Fibroblast of peridontal ligament (primary cell): ENCODE measurements at regions not wholly inside any gene's neighbourhood (a gene's known extent, or its start where the extent isn't known, plus 50 kb on each side); places are given as distances from the start of the nearest gene placed in this dataset.

Experiments used
- DNase-seq: peaks from one replicate; pipeline ENCODE4 v3.0.0-alpha.2; 2010; ENCODE audit errors: extremely low read depth

DNA sequence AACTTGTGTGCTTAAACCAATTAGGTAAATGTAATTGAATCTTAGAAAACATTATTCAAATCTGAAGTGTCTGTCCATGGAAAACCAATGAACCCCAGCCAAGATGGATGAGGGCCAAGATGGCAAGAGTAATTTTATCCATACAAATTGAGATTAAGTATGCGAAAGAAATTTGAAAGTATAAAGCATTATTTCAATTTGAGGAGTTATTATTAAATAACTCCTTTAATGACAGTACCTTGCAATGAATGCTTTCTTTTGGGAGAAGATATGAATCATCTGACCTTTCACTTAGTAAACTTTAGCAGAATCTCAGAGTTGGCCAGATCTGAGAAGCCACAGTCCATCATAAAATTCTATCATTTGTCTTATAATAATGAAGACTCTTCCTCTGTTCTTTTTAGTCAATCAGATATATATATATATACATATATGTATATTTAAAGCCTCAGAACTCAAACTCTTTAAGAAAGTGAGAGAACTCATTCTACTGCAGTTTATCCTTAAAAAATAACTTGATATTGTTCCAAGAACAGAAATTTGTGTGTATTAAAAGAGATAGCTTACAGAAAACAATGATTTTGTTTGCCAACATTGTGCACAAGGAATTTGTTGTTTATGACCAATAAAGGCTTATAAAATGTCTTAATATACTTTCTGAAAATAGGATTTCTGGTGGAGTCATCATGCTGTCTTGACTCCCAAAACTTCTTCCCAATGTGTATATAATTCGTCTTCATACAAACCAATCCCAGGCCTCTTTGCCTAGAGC, 434.8 kb upstream of the THBS1 start:
- DNase-seq: peak; percentile 62

DNA sequence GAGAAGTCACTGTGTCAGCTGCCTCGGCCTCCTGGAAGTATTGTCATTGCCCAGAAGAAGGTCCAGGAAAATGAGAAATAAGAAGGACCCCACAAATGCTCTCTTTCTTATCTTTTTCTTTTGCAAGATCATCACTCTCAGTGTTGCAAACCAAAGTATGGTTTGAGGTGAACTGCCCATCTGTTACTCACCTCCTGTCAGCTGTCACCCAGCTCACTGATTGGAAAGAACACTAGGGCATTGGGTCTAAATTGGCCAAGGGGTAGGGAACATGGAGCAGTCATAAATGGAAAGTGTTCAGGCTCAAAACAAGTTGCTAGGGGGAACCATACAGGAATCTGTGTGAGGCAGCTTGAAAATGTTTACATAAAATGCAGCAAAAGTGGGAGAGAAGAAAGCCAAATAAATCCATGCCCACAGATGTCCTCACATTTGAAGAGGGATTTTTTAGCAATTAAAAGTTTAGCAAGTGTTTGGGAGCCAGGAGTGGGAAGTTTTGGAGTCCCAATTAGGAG, 431.2 kb upstream of the THBS1 start:
- no peak for DNase-seq

DNA sequence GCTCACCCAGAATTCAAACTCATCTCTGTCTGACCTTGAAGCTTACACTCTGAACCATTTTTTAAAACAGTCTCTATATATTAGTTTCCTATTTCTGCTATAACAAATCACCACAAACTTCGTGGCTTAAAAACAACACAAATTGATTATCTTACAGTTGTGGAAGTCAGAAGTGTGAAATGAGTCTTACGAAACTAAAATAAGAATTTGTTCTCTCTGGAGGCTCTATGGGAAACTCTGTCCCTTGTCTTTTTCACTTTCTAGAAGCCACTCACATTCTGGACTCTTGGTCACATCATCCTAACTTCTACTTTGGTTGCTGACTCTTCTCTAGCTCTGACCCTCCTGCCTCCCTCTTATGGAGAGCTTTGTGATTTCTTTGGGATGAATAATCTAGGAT, 429.3 kb upstream of the THBS1 start:
- no peak for DNase-seq

DNA sequence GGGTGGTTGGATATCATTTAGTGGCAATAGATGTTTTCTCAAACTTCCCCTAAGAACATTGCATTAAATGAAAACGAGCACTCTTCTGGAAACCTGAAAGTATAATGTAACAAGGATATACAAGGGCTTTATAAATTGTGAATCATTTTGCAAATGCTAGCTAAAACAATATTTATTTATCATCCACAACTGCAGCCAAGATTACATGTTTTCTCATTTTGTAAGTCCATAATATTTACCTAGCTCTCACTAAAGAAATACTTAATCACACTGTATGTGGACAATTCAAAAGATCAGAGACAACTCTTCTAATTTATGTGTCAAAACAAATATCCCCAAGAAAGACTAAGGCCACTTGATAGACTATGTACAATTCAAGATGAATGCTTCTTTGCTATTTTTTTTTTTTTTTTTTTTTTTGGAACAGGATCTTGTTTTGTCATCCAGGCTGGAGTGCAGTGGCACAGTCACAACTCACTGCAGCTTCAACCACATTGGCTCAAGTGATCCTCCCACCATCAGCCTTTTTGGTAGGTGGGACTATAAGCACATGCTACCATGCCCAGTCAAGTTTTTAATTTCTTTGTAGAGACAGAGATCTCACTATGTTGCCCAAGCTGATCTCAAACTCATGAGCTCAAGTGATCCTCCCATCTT, 427.7 kb upstream of the THBS1 start:
- no peak for DNase-seq

DNA sequence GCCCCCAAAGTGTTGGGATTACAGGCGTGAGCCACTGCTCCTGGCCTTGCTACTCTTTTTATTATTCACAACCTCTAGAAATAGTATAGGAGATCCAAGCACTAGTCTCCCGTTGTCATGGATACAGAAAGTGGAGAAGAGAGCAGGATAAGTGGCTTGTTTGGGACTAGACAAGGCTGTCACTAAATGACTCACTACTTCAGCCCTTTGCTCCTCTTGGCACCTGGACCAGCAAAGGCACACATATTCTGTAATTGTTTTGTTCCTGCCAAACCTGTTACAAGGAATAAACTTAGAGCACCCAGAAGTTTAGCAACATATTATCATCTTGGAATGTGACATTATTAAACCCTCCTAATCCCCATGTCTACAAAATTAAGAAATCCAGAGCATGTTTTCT, 427.2 kb upstream of the THBS1 start:
- DNase-seq: no peak

DNA sequence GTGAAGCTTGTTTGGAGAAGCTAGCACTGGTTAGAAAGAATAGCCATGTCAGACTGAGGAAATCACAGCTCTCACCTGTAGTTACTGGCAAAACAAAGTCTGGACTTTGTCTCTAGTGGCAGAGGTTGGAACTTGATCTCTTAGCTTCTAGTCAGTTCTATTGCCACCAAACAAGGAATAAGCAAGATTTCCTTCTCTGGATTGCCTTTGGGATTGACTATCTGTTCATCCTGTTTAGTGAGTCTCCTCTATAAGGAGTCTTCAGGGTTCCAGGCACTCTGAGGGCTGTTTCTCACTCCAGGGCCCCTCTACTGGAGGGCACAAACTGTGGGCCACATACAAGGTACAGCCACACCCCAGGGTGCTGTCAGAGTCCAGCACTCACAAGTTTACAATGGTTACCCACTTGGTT, 426.6 kb upstream of the THBS1 start:
- no peak for DNase-seq

DNA sequence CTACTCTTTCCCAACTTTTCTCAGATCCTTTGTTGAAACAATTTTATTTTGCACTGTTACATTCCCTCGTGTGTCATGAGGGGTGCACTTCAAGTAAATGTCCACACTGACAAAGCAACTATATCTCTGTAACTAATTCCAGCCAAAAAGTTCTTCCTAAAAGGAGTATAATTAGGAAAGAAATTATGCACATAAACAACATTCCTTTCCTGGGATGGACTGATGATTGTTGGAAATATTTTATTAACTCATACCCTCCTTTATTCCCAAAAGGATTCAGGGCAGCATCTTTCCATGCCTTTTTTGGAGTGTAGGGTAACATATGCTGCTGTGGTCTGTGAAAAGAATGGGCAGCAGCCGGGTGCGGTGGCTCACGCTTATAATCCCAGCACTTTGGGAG, 426.1 kb upstream of the THBS1 start:
- peak; percentile 60 for DNase-seq

DNA sequence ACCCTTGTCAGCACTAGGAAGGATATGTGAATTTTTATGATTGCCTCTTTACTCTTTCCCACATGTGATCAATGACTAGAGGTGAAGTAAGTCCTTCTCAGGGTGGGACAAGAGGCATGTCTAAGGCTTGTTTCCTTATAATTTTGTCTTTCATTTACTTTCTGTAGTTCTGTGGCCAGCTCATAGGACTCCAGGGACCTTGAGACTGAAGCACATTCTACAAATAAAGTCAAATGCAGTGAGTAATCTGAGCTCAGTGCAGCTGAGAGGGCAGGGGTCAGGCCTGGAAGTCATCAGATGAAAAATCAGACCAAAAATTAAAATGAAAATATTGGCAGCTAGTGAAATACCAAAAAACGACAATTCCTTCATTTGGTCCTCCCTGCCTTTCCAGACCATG, 424.7 kb upstream of the THBS1 start:
- peak; percentile 97 for DNase-seq

DNA sequence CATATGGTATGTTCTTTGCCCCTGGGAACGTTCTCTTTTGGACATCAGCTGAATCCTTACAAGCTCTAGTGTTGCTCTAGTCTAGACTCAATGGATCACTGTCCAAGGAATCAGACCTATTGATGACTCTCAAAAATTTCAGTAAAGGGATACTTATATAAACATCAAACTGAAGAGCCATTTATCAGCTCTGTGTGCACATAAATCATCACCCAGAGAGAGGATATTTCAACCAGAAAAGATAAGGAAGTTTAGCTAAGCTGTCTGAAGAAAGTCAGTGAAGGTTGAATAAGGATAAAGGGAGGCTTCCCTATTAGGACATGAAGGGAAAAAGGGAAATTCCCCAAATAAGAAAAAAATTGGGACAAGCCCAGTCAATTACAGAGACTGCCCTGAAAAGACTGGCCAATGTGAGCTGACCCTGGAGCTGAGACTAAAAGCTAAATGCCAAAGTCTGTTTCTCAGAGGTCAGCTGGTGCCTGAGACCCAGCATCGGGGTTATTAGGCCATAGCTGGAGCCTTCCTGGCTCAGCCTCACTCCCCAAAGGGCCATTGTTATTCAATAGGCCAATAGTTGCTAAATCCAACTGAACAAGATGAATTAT, 424.1 kb upstream of the THBS1 start:
- peak; percentile 52 for DNase-seq

DNA sequence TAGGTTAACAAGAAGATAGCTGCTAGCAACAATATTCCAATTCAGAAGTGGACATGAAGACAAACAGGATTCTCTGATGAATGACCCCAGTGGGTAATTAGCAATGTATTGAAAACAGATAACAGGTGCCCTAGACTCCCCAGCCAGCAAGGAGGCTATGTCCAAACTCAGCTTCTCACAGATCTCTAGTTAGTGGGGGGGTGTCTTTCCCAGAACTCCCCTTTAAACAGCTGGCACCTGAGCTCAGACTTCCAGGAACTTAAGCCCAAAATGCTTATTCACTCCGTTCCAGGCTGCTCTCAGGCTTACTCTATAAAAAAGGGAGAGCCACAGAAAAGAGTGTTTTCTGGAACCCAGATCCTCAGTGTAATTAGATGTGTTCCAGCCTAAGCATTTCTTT, 423.0 kb upstream of the THBS1 start:
- DNase-seq: no peak

DNA sequence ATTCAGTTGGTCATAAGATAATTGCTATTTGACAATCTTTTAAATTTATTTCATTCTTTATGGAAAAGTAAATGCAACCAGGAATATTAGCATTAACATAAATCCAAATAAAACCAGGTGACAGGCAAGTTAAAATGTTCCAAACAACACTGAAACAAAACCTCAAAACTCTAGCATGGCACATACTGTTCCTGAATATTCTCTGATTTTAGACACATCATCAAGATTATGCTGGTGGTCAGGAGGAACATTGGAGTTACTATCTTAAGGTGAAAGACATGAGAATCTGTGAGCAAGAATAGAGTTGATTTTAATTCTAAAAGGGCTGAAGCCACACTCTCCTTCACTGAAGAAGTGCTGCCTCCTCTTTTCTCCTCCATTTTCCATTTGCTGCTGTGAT, 421.0 kb upstream of the THBS1 start:
- DNase-seq: no peak

DNA sequence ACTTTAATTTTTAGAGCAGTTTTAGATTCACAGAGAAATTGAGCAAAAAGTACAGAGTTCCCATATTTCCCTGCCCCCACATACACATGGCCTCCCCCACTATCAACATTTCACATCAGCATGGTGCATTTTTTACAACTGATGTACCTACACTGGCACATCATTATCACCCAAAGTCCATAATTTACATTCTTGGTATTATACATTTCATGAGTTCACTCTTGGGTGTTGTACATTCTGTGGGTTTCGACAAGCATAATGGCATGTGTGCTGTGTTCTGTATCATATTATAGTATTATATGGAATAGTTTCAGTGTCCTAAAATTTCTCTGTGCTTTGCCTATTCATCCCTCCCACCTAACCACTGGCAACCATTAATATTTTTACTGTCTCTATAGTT, 419.8 kb upstream of the THBS1 start:
- no peak for DNase-seq

DNA sequence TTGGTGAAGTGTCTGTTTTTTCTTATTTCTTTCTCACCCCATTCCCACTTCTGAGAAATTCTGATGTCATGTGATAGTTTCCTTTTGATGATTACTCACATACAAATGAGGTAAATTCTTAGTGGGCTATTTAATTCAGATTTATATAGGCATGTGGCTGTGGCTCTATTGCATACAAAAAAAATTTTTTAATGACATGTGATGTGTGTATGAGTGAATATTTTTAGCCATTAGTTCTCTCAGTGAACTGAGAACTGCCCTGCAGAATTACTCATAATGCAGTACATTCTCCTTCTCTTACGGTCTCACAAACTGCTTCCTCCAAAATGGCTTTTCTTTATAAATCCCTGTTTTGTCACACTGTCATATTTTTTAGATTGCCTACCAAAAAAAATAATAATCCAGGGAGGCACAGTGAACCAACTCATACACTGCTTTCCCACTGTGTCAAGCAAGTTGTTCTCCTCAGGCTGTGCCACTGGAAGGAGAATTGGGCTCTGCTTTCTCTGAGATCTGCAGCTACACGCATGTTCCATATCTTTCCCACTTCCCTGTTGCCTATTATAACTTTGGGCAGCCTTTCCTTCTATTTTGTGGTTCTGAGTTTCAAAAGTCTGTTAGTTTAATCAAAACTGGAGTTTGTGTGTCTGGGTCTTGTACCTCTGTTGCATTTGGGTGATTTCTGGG, 415.7 kb upstream of the THBS1 start:
- DNase-seq: no peak

DNA sequence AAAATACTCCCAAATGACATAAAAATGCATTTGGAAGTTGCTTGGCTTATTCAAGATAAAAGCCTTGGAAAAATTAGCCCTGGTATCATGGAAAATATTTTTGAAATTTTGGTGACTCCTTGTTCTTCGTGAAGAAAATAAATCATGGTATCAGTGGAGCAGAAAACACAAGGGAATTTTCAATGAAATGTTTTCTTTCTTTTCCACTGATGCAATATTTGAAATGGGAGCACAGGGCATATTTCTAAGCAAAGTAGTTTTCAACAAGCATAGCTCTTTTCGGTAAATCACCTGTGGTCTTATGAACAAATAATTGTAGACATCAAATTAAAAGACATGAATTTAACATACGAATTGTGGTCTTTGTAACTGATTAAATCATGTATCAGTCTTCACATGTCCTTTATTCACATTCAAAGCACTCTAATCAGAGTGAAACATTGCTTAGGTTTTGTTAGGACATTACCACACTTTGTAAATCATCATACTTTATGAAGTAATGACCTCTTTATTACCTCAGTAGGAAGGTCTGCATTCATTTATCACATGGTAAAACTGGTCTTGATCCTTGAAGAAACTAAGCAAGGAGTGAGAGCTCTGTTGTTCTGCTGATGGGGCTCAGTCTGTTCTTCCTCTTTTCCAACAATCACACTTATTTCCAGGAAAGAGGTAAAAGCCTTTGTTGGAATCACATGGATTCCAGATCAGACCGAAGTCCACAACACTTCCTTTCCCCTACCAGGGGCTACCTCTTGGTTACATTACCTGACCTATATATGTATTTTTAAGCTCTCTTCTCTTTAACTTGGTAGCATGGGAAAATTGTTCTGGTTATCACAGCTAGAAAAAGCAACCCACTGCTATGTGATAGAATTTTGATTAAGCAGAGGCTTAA, 413.5 kb upstream of the THBS1 start:
- peak; percentile 79 for DNase-seq

DNA sequence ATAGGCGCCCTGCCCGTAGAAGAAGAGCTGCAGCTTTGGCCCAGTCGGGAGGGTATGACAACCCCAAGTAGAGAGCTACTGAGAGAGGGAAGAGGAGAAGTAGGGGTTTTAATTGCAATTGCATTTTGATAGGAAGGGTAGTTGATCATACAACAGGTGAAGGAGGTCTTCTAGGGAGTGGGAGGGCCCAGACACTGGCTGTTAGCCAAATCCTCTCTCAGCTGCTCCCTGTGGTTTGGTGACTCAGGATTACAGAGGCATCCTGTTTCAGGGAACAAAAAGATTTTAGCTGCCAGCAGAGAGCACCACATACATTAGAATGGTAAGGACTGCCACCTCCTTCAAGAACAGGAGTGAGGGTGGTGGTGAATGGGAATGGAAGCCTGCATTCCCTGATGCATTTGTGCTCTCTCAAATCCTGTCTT, 408.9 kb upstream of the THBS1 start:
- peak; percentile 99 for DNase-seq

DNA sequence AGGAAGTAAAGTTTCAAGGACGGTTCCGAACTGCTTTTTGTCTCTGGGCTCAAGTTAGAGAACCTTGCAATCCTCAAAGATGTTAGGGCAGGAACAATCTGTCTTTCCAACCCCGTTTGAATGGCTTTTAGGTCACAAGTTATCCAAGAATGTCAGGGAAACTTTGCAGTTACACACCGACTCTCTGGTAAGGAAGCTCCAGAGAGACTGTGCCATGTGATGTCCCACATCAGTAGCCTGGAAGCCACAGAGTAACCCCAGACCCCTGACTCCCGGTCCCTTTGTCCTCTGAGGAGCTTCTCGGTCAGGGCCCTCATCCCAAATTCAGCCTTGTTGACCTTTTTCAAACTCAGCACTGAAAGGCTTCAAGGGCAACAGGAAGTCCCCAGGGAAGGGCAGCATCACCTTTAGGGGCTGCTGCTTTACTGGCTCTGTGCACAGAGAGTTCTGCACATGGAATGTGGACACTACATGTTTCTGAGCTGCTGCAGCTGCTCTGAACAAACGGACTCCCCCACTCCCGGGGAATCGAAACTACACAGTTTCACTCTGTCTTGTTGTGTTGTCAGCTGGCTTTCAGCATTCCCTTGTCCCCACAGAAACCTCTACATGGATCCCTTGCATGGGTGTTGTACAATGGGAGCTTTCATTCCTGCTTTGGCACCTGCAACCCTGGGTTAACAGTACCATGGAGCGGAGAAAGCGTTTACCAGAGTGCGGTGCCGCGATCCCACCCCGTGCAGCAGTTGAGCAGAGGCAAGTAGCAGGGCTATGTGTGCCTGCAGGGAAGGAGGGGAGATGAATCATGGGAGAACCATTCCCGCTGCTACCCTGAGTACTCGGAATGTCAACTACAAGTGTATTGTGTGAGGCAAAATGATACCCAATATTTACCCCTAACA, 408.2 kb upstream of the THBS1 start:
- peak; percentile 82 for DNase-seq

DNA sequence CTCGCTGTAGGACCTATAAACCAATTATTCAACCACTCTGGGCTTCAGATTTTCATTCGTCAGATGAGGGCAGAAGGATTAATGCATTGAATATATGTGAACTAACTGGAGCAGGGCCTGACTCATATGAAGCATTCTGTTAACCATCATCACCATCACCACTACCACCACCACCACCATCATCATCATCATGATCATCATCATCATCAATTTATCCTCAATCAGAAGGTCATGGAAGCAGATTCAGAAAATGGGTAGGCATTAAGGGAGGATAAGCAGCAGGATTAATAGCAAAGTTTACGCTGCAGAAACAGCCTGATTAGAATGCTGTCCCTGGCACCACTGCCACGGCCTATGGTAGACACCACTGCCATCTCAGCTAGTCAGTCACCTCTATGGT, 407.5 kb upstream of the THBS1 start:
- DNase-seq: no peak

DNA sequence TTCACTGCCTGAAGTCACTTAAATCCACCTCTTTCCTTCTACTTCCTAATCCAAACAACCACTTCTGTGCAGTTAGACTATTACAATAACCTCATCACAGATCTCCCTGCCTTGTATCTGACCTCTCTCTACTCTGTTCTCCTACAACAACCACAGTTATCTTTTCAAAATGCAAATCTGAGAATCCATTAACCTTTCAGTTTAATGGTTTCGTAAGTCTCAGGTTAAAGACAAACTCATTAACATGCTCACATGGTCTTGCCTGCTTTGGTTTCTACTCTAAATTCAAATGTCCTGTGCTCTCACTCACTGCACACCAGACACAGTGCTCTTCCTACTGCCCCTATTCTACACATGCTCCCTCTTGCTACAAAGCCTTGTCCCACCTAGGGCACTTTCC, 406.5 kb upstream of the THBS1 start:
- no peak for DNase-seq

DNA sequence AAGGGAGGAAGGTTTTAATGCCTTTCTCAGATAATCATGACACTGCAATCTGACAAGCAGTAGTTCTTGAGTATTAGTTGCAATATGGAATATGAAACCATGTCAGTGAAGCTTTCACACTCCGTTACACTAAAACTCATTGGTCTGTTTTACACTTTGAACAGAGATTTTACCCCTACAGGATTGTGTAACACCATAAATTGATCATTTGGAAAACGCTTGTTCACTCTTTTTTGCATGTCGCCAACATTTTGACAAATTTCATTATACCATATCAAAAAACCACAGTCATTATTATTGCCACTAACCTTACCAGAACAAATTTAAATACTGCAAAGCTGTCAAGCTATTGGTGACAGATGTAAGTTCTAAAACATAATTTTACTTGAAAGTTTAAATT, 404.8 kb upstream of the THBS1 start:
- DNase-seq: no peak

DNA sequence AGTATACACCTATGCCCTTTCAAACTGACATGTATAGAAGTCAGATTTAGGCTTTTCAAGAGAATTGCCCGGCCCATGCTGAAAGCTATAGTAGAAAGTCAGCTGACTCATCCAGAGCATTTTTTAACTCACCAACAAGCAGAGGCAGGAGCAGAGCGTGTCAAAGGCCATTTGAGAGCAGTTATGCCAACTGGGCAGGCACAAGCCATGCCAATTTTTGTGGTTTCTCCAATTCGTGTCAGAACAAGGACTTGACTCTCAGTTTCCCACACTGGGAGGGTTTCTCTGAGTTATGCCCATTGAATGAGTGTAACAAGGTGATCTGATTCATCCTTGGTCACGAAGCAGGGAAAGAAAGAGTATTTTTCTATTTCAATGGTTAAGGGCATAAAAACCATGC, 403.3 kb upstream of the THBS1 start:
- no peak for DNase-seq
